ENCODE measurements at regions not wholly inside any gene's neighbourhood (a gene's known extent, or its start where the extent isn't known, plus 50 kb on each side); places are given as distances from the start of the nearest gene placed in this dataset.

GRCh38 chr21:35738347-35738961, 321.9 kb downstream of the SETD4 start:
- H3K4me3 ChIP-seq (replicated peaks; ENCODE audit: low read depth, low read length): no peak overlapping the region
- DNase-seq (ENCODE audit: extremely low read depth, low read depth): peak; percentile 10
- no peak for TF ChIP-seq CTCF (IDR thresholded peaks at IDR 0.05; ENCODE audit: low read depth, low read length, missing control alignments)

GRCh38 chr21:35737899-35738346, 322.4 kb downstream of the SETD4 start:
- no peak for DNase-seq (ENCODE audit: extremely low read depth, low read depth)
- no peak overlapping the region for H3K4me3 ChIP-seq (replicated peaks; ENCODE audit: low read depth, low read length)
- no peak for TF ChIP-seq CTCF (IDR thresholded peaks at IDR 0.05; ENCODE audit: low read depth, low read length, missing control alignments)

- no peak for DNase-seq (ENCODE audit: extremely low read depth, low read depth)
- no peak for TF ChIP-seq CTCF (IDR thresholded peaks at IDR 0.05; ENCODE audit: low read depth, low read length, missing control alignments)
- no peak overlapping the region for H3K4me3 ChIP-seq (replicated peaks; ENCODE audit: low read depth, low read length)
These were observed 322.9 kb downstream of the SETD4 start for GRCh38 chr21:35737449-35737848.

GRCh38 chr21:35732788-35733187, 327.5 kb downstream of the SETD4 start:
- no peak for TF ChIP-seq CTCF (IDR thresholded peaks at IDR 0.05; ENCODE audit: low read depth, low read length, missing control alignments)
- DNase-seq (ENCODE audit: extremely low read depth, low read depth): no peak
- H3K4me3 ChIP-seq (replicated peaks; ENCODE audit: low read depth, low read length): no peak overlapping the region

GRCh38 chr21:35730325-35730724, 330.0 kb downstream of the SETD4 start:
- no peak overlapping the region for H3K4me3 ChIP-seq (replicated peaks; ENCODE audit: low read depth, low read length)
- no peak for TF ChIP-seq CTCF (IDR thresholded peaks at IDR 0.05; ENCODE audit: low read depth, low read length, missing control alignments)
- DNase-seq (ENCODE audit: extremely low read depth, low read depth): no peak

- no peak overlapping the region for H3K4me3 ChIP-seq (replicated peaks; ENCODE audit: low read depth, low read length)
- no peak for DNase-seq (ENCODE audit: extremely low read depth, low read depth)
- TF ChIP-seq CTCF (IDR thresholded peaks at IDR 0.05; ENCODE audit: low read depth, low read length, missing control alignments): no peak
These were observed 332.5 kb downstream of the SETD4 start for GRCh38 chr21:35727830-35728229.

- no peak for TF ChIP-seq CTCF (IDR thresholded peaks at IDR 0.05; ENCODE audit: low read depth, low read length, missing control alignments)
- no peak overlapping the region for H3K4me3 ChIP-seq (replicated peaks; ENCODE audit: low read depth, low read length)
- no peak for DNase-seq (ENCODE audit: extremely low read depth, low read depth)
These were observed 336.2 kb downstream of the SETD4 start for GRCh38 chr21:35724156-35724555.

Data from HFF-Myc (cell line).